Common myeloid progenitor, CD34-positive (primary cell): ENCODE measurements at regions not wholly inside any gene's neighbourhood (a gene's known extent, or its start where the extent isn't known, plus 50 kb on each side); places are given as distances from the start of the nearest gene placed in this dataset.
"Not testable (repeated sequence)": the region's sequence is repeated elsewhere in the genome, so short reads cannot be mapped to it uniquely, and the experiment has no call there.

Experiments
- CTCF ChIA-PET: fragments of 350-600 bp; sonication (Branson Sonifier 250); formaldehyde crosslinking; loops from one replicate; lab custom pipeline; 2021; ENCODE audit warnings: antibody characterized with exemption; lab: Charles Lee
- POLR2A ChIA-PET: fragments of 350-600 bp; sonication (Branson Sonifier 250); formaldehyde crosslinking; loops from one replicate; lab custom pipeline; 2021; ENCODE audit warnings: antibody characterized with exemption; lab: Charles Lee
- DNase-seq, 3 donors: peaks; one replicate each; pipeline versions ENCODE4 v3.0.0 to v3.0.0-alpha.2; 2013
- H3K27ac ChIP-seq, 2 experiments: 1 replicate in 1 of 2; 2 replicates in 1 of 2; pipeline ENCODE4 v1.7.0; 2013; ENCODE audit warnings: inconsistent platforms in 2 of 2, low read length in 2 of 2, mild to moderate bottlenecking in 2 of 2, low read depth in 1 of 2, moderate library complexity in 1 of 2; ENCODE audit not compliant: severe bottlenecking in 2 of 2, insufficient read depth in 1 of 2, poor library complexity in 1 of 2
- H3K27me3 ChIP-seq, 5 experiments: replicated peaks in 2 of 5; 1 replicate in 3 of 5; 2 replicates in 2 of 5; pipeline versions ENCODE4 v1.6.1 to v1.7.0; 2013; ENCODE audit warnings: low read length in 4 of 5, mild to moderate bottlenecking in 2 of 5, moderate library complexity in 2 of 5, inconsistent platforms in 1 of 5; ENCODE audit not compliant: insufficient read depth in 5 of 5, control insufficient read depth in 4 of 5
- H3K36me3 ChIP-seq, 4 experiments: 1 replicate in 2 of 4; 2 replicates in 2 of 4; pipeline versions ENCODE4 v1.6.1 to v1.7.0; 2013; ENCODE audit warnings: low read length in 3 of 4, control low read depth in 1 of 4, mild to moderate bottlenecking in 1 of 4; ENCODE audit not compliant: control insufficient read depth in 4 of 4, insufficient read depth in 4 of 4
- H3K4me1 ChIP-seq, 4 experiments: 1 replicate in 3 of 4; 2 replicates in 1 of 4; pipeline versions ENCODE4 v1.6.1 to v1.7.1; 2013; ENCODE audit warnings: low read length in 3 of 4, mild to moderate bottlenecking in 3 of 4, control low read depth in 1 of 4, inconsistent platforms in 1 of 4, moderate library complexity in 1 of 4; ENCODE audit not compliant: control insufficient read depth in 4 of 4, insufficient read depth in 4 of 4; ENCODE audit errors: control extremely low read depth in 1 of 4
- H3K4me3 ChIP-seq, 7 experiments: 1 replicate in 4 of 7; 2 replicates in 3 of 7; pipeline versions ENCODE4 v1.5.1 to v1.7.0; 2013; ENCODE audit warnings: mild to moderate bottlenecking in 7 of 7, low read length in 6 of 7, moderate library complexity in 6 of 7, inconsistent platforms in 2 of 7, low read depth in 2 of 7, control low read depth in 1 of 7; ENCODE audit not compliant: insufficient read depth in 4 of 7, control insufficient read depth in 1 of 7; ENCODE audit errors: extremely low read depth in 1 of 7
- H3K9me3 ChIP-seq, 5 experiments: 1 replicate in 4 of 5; 2 replicates in 1 of 5; pipeline versions ENCODE4 v1.6.1 to v1.7.1; 2013; ENCODE audit warnings: low read length in 4 of 5, mild to moderate bottlenecking in 2 of 5, inconsistent platforms in 1 of 5, low read depth in 1 of 5, moderate library complexity in 1 of 5; ENCODE audit not compliant: control insufficient read depth in 4 of 5, insufficient read depth in 2 of 5; ENCODE audit errors: control extremely low read depth in 1 of 5
- WGBS: methylation state at CpG from one replicate; pipeline ENCODE4 v1.1.5; 2013; ENCODE audit not compliant: insufficient coverage; 5-methylcytosine and 5-hydroxymethylcytosine counted together

DNA sequence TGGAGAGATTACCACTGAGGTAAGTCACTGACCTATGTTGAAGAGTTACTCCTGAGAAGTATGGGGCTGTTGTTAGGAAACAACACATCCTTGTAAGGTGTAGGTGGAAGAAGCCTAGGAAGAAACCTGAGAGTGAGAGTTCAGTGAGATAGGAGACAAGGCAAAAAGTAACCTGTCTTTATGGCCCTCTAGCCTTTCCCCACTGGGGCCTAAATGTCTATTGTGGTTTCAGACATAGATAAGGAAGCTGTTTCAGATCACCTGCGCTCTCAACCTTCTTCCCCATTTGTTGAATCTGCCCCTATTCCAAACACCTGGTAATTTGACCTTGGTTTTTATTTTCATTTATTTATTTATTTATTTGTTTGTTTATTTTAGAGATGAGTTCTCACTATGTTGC is 397.1 kb upstream of the RORB start:
- ChIA-PET CTCF (no interaction called here), POLR2A (no interaction called here)
- no peaks in the 10 kb centered on the region for H3K9me3 ChIP-seq
- DNase-seq, result no peak
- H3K36me3 ChIP-seq, result no peaks in the 10 kb centered on the region
- WGBS, result no CpG with 5 or more reads among the region's 1 CpG
- no peak overlapping the region for H3K4me3 ChIP-seq
- H3K27me3 ChIP-seq, result no peaks in the 10 kb centered on the region
- H3K4me1 ChIP-seq, result no peaks in the 10 kb centered on the region
- H3K27ac ChIP-seq, result no peak overlapping the region

DNA sequence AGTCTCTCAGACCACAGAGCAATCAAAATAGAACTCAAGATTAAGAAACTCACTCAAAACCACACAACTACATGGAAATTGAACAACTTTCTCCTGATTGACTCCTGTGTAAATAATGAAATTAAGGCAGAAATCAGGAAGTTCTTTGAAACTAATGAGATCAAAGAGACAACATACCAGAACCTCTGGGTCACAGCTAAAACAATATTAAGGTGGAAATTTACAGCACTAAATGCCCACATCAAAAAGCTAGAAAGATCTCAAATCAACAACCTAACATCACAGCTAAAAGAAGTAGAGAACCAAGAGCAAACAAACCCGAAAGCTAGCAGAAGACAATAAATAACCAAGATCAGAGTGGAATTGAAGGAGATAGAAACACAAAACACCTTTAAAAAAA is 395.0 kb upstream of the RORB start:
- H3K4me3 ChIP-seq, POLR2A ChIA-PET, H3K4me1 ChIP-seq, H3K27ac ChIP-seq, DNase-seq, H3K27me3 ChIP-seq, CTCF ChIA-PET, H3K36me3 ChIP-seq, H3K9me3 ChIP-seq: not testable (repeated sequence)
- no CpG with 5 or more reads among the region's 1 CpG for WGBS

GRCh38 chr9:74102702-74103101 is 394.4 kb upstream of the RORB start:
- no peaks in the 10 kb centered on the region for H3K4me1 ChIP-seq
- no peaks in the 10 kb centered on the region for H3K27me3 ChIP-seq
- H3K9me3 ChIP-seq, result no peaks in the 10 kb centered on the region
- no peaks in the 10 kb centered on the region for H3K36me3 ChIP-seq
- no peak overlapping the region for H3K4me3 ChIP-seq
- ChIA-PET CTCF (no interaction called here), POLR2A (no interaction called here)
- H3K27ac ChIP-seq, result no peak overlapping the region
- no peak for DNase-seq
- no CpG with 5 or more reads among the region's 1 CpG for WGBS

DNA sequence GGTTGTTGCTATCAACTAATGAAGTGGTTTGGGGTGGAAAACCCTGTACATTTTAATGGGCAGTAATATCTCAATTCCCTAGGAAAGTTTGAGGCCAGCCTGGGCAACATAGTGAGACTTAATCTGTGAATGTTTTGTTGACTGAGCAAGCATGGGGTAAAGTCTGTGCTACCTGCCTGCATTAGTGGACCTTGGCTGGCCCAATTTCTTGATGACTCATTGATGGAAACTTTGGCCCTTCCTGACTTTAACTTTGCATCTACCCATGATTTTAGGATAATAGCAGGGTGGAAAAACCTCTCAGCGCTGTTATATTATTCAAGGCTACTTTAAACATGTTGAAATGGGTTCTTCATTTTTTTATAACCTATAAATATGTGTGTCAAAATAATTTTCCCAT is 389.4 kb upstream of the RORB start:
- H3K4me1 ChIP-seq, result no peaks in the 10 kb centered on the region
- WGBS, result no CpG with 5 or more reads among the region's 1 CpG
- DNase-seq, result no peak
- POLR2A ChIA-PET, result no interaction called here
- CTCF ChIA-PET, result no interaction called here
- no peak overlapping the region for H3K27ac ChIP-seq
- no peaks in the 10 kb centered on the region for H3K27me3 ChIP-seq
- no peaks in the 10 kb centered on the region for H3K9me3 ChIP-seq
- H3K4me3 ChIP-seq, result no peak overlapping the region
- no peaks in the 10 kb centered on the region for H3K36me3 ChIP-seq

DNA sequence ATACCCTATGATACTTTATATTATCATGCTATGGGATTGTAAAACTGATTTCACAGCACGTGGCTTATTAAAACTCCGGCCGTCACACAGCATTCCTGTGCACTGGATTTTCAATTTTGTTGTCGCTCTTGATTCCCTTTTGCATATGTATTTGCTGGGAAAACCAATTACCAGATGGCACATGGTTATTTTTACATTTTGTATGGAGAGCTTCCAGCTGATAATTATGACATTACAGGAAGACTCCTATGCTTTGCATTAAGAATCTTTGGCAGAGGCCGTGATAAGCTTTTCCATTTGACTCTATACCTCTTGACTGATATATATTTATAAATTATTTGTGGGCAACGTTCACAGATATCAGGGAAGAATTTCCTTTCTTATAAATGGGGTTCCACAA is 381.2 kb upstream of the RORB start:
- no peak for DNase-seq
- Histone ChIP-seq H3K27ac (no peak overlapping the region), H3K4me3 (no peak overlapping the region), H3K27me3 (no peaks in the 10 kb centered on the region), H3K9me3 (no peaks in the 10 kb centered on the region), H3K4me1 (no peaks in the 10 kb centered on the region), H3K36me3 (no peaks in the 10 kb centered on the region)
- ChIA-PET CTCF (no interaction called here), POLR2A (no interaction called here)
- WGBS, result 89% methylated on average over 4 of the region's 6 CpGs

- no peaks in the 10 kb centered on the region for H3K9me3 ChIP-seq
- POLR2A ChIA-PET, result no interaction called here
- no peak overlapping the region for H3K4me3 ChIP-seq
- H3K27me3 ChIP-seq, result no peaks in the 10 kb centered on the region
- DNase-seq, result no peak
- no peaks in the 10 kb centered on the region for H3K36me3 ChIP-seq
- no peak overlapping the region for H3K27ac ChIP-seq
- CTCF ChIA-PET, result no interaction called here
- H3K4me1 ChIP-seq, result no peaks in the 10 kb centered on the region
Measured at GRCh38 chr9:74117151-74117550, 380.0 kb upstream of the RORB start.

DNA sequence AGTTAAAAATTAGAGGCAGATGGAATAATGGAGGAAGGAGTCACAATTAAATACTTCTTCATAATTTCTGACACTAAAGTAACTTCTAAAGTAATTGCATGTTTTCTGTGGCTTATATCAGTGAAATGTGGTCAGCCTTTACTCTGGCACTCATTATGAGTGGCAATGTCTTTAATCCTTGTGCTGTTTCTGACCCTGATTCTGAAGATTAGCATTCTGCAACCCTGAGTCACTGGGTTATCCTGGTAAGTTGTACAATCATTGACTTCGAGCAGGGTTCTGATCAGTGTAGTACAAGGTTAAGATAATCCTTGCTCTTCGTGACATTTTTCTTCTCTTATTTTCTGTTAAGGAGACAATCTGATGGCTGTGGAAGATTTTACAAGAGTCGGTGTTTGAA is 379.4 kb upstream of the RORB start:
- DNase-seq, result no peak
- H3K4me1 ChIP-seq, result no peaks in the 10 kb centered on the region

GRCh38 chr9:74120061-74120460 is 377.1 kb upstream of the RORB start:
- POLR2A ChIA-PET, result no interaction called here
- no peaks in the 10 kb centered on the region for H3K4me1 ChIP-seq
- no peaks in the 10 kb centered on the region for H3K36me3 ChIP-seq
- no peaks in the 10 kb centered on the region for H3K27me3 ChIP-seq
- no peak overlapping the region for H3K4me3 ChIP-seq
- CTCF ChIA-PET, result no interaction called here
- H3K9me3 ChIP-seq, result no peaks in the 10 kb centered on the region
- H3K27ac ChIP-seq, result no peak overlapping the region
- DNase-seq, result no peak
- WGBS, result no CpG with 5 or more reads among the region's 1 CpG

More for the DNA sequence above, 379.4 kb upstream of the RORB start:
- H3K9me3 ChIP-seq, result no peaks in the 10 kb centered on the region
- POLR2A ChIA-PET, result no interaction called here
- 100% methylated on average over 1 of the region's 3 CpGs for WGBS
- CTCF ChIA-PET, result no interaction called here
- no peak overlapping the region for H3K27ac ChIP-seq
- no peaks in the 10 kb centered on the region for H3K36me3 ChIP-seq
- no peaks in the 10 kb centered on the region for H3K27me3 ChIP-seq
- H3K4me3 ChIP-seq, result no peak overlapping the region
